MCF 10A (cell line): ENCODE measurements at regions not wholly inside any gene's neighbourhood (a gene's known extent, or its start where the extent isn't known, plus 50 kb on each side); places are given as distances from the start of the nearest gene placed in this dataset.

ENCODE experiments used
- BruUV-seq: library from RNA; stranded (reverse); fragments of 400-500 nt; replicated peaks from 2 replicates; lab custom pipeline; 2021; lab: Mats Ljungman, UMichigan
- CTCF ChIA-PET: fragments of 300-600 bp; sonication (Branson Sonifier 250); formaldehyde crosslinking; extraction: SDS; loops from one replicate; lab custom pipeline; 2021; ENCODE audit warnings: antibody characterized with exemption, inconsistent platforms; lab: Yijun Ruan, JAX
- POLR2A ChIA-PET: fragments of 300-600, 350-650 bp; sonication (Branson Sonifier 250); formaldehyde crosslinking; extraction: SDS; loops from one replicate; lab custom pipeline; 2020; ENCODE audit warnings: antibody characterized with exemption, inconsistent platforms; lab: Yijun Ruan, JAX
- DNase-seq: peaks from one replicate; pipeline ENCODE4 v3.0.0-alpha.2; 2018; ENCODE audit not compliant: unreplicated experiment
- H3K27ac Mint-ChIP-seq: one replicate; pipeline ENCODE4 v1.8.0; 2022; ENCODE audit warnings: mild to moderate bottlenecking, low read depth, mixed read lengths; ENCODE audit not compliant: unreplicated experiment
- H3K27me3 Mint-ChIP-seq: one replicate; pipeline ENCODE4 v1.8.0; 2022; ENCODE audit warnings: mixed read lengths; ENCODE audit not compliant: insufficient read depth, unreplicated experiment
- H3K36me3 Mint-ChIP-seq: one replicate; pipeline ENCODE4 v1.8.0; 2022; ENCODE audit warnings: mild to moderate bottlenecking, moderate library complexity, mixed read lengths; ENCODE audit not compliant: insufficient read depth, unreplicated experiment
- H3K4me1 Mint-ChIP-seq: one replicate; pipeline ENCODE4 v1.8.0; 2022; ENCODE audit warnings: mixed read lengths; ENCODE audit not compliant: insufficient read depth, unreplicated experiment
- H3K4me3 Mint-ChIP-seq: one replicate; pipeline ENCODE4 v1.8.0; 2022; ENCODE audit warnings: mild to moderate bottlenecking, moderate library complexity, mixed read lengths; ENCODE audit not compliant: unreplicated experiment
- H3K9me3 Mint-ChIP-seq: one replicate; pipeline ENCODE4 v1.8.0; 2022; ENCODE audit warnings: mixed read lengths; ENCODE audit not compliant: unreplicated experiment
- intact Hi-C: fragments of 100-400 bp; cut with micrococcal nuclease; formaldehyde crosslinking; loops from 2 replicates; pipeline ENCODE4 v1.14.1; 2022
- TF ChIP-seq, protein P1 (sequence below): fragments of 200-600 bp; IDR thresholded peaks from one replicate; pipeline ENCODE4 v1.8.0; 2022; ENCODE audit warnings: antibody characterized with exemption, mild to moderate bottlenecking; ENCODE audit not compliant: unreplicated experiment

DNA sequence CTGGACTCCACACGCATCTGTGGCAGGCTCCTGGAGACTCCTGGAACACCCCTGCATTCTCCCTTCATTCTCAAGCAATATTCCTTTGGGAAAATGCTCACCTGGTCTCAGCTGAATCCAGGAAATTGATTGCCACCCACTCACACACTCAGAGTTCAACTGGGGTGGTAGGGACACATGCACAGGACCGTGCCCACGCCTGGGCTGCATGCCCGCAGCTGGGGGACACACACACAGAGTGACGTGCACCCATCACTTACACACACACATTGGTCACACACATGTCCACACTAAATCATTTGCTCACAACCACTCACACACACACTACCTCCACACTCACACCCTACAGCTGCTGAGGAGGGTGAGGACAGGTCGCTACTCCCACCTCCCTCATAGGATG, 84.8 kb downstream of the ENGASE start:
- TF ChIP-seq, protein P1, sequence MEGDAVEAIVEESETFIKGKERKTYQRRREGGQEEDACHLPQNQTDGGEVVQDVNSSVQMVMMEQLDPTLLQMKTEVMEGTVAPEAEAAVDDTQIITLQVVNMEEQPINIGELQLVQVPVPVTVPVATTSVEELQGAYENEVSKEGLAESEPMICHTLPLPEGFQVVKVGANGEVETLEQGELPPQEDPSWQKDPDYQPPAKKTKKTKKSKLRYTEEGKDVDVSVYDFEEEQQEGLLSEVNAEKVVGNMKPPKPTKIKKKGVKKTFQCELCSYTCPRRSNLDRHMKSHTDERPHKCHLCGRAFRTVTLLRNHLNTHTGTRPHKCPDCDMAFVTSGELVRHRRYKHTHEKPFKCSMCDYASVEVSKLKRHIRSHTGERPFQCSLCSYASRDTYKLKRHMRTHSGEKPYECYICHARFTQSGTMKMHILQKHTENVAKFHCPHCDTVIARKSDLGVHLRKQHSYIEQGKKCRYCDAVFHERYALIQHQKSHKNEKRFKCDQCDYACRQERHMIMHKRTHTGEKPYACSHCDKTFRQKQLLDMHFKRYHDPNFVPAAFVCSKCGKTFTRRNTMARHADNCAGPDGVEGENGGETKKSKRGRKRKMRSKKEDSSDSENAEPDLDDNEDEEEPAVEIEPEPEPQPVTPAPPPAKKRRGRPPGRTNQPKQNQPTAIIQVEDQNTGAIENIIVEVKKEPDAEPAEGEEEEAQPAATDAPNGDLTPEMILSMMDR: no peak
- CTCF ChIA-PET: no interaction called here
- H3K27ac Mint-ChIP-seq: no peak overlapping the region
- peaks cover 81% of the 10 kb centered on the region for H3K27me3 Mint-ChIP-seq
- H3K4me1 Mint-ChIP-seq: no peaks in the 10 kb centered on the region
- no TSS peak for BruUV-seq
- no peak overlapping the region for H3K4me3 Mint-ChIP-seq
- H3K36me3 Mint-ChIP-seq: peaks cover 5% of the 10 kb centered on the region
- intact Hi-C loops: no loop called here
- no peak for DNase-seq
- no peaks in the 10 kb centered on the region for H3K9me3 Mint-ChIP-seq
- POLR2A ChIA-PET: no interaction called here

DNA sequence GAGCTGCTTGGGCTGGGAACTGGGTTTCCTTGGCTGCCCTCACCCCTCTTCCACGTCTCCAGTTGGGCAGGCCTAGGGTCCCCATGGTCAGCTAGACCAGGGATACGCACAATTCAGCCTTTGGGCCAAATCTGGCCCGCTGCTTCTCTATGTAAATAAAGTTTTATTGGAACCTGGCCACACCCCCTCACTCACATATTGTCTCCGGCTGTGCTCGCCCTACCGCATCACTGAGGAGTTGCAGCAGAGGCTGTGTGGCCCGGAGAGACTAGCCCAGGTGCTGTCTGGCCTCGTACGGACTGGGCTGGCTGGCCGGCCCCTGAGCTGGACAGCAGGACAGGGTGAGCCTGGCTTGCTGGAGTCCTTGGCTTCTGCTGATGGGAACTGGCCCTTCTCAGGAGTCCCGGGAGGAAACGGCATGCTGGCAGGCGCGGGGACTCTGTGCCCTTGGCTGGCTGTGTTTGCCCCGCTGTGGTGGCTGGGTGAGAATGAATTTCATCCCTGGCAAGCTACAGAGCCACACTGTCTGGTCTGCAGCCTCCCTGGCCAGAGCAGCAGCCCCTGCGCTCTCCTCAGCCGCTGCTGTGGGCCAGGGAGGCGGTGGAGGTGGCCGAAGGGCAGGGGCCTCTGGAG, 82.0 kb downstream of the ENGASE start:
- DNase-seq: no peak
- Mint-ChIP-seq H3K4me3 (no peak overlapping the region), H3K4me1 (no peaks in the 10 kb centered on the region), H3K36me3 (no peaks in the 10 kb centered on the region), H3K27ac (no peak overlapping the region), H3K27me3 (peaks cover 93% of the 10 kb centered on the region), H3K9me3 (no peaks in the 10 kb centered on the region)
- CTCF ChIA-PET: interaction anchor here (1.3 kb wide), 1 partner anchor 237 kb away, joined by 3 read pairs; no protein-coding TSS in a partner anchor
- TF ChIP-seq, protein P1: no peak
- no TSS peak for BruUV-seq
- POLR2A ChIA-PET: interaction anchor here (0.6 kb wide), 1 partner anchor 166 kb away, joined by 3 read pairs; no protein-coding TSS in a partner anchor
- intact Hi-C loops: no loop called here

DNA sequence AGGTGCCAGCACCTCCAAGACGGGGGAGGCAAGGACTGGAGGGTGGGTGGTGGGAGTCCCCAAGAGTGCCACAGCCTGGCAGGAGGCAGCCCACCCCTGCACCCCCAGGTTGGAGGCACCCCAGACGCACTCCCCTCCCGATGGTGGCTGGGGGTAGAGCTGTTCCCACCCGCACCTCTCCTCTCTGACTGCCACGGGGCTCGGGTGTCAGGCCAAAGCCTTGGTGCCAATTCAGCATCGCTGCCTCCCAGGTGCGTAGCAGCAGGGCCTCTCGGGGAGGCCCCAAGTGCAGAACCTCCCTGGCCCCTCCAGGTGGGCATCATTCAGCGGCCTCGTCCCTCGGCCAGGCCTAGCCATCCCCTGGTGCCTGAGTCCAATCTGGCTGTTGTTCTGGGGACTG, 81.1 kb downstream of the ENGASE start:
- no TSS peak for BruUV-seq
- CTCF ChIA-PET: interaction anchor here (0.6 to 1.2 kb wide), 3 partner anchors 8 to 1141 kb away, joined by 3 to 4 read pairs (median 3); no protein-coding TSS in a partner anchor
- Mint-ChIP-seq H3K27me3 (peaks cover 92% of the 10 kb centered on the region), H3K4me3 (no peak overlapping the region), H3K36me3 (no peaks in the 10 kb centered on the region), H3K27ac (no peak overlapping the region), H3K9me3 (no peaks in the 10 kb centered on the region), H3K4me1 (no peaks in the 10 kb centered on the region)
- TF ChIP-seq, protein P1: no peak
- intact Hi-C loops: no loop called here
- POLR2A ChIA-PET: no interaction called here
- no peak for DNase-seq

DNA sequence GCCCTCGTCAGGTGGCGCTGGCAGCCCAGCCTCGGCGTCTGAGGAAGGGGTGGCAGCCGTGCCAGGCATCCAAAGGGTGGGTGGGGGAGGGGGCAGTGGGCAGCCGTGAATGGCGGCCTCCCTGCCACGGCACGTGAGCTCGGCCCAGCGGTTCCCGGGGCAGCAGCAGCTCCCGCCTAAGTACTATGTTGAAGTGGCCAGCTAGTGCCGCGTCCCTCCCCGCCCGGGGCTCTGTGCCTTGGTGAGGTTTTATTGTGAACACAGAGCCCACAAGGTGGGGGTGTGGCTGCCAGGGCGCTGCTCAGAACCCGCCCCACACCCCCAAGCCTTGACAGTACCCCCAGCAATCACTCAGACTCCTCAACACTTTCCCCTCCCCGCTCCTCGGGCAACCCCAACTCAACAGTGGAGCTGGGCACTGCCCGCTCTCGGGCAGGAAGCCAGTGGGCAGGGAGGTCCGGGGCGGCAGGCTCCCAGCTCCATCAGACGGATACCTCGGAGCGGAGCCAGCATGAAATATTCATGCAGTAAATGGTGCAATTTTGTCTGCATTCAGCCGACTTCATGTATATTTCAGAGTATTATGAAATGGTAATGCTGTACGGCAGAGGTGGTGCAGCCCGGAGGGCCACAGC, 80.4 kb downstream of the ENGASE start:
- TF ChIP-seq, protein P1: no peak
- ChIA-PET CTCF (interaction anchor here (0.6 to 1.2 kb wide), 4 partner anchors 9 to 1141 kb away, joined by 3 to 4 read pairs (median 3); no protein-coding TSS in a partner anchor), POLR2A (no interaction called here)
- Mint-ChIP-seq H3K27ac (no peak overlapping the region), H3K9me3 (no peaks in the 10 kb centered on the region), H3K4me3 (no peak overlapping the region), H3K4me1 (no peaks in the 10 kb centered on the region), H3K36me3 (no peaks in the 10 kb centered on the region), H3K27me3 (peaks cover 92% of the 10 kb centered on the region)
- intact Hi-C loops: no loop called here
- no peak for DNase-seq
- no TSS peak for BruUV-seq
